DMS 273 (cell line): ENCODE measurements at regions not wholly inside any gene's neighbourhood (a gene's known extent, or its start where the extent isn't known, plus 50 kb on each side); places are given as distances from the start of the nearest gene placed in this dataset.
A peak's percentile ranks its signal among the peaks of the same experiment; 100 is the strongest.

Source experiments
- DNase-seq: peaks from one replicate; lab custom pipeline; 2025; ENCODE audit not compliant: unreplicated experiment; lab: John Stamatoyannopoulos, UW

GRCh38 chr9:90037146-90037797 lies 432.5 kb downstream of the GADD45G start:
- peak; percentile 7 for DNase-seq

- no peak for DNase-seq
Observed at GRCh38 chr9:90038763-90039162, 434.0 kb downstream of the GADD45G start.

GRCh38 chr9:90044263-90044662 lies 439.5 kb downstream of the GADD45G start:
- no peak for DNase-seq

GRCh38 chr9:90044710-90045151 lies 439.9 kb downstream of the GADD45G start:
- no peak for DNase-seq

- no peak for DNase-seq
Observed at GRCh38 chr9:90046317-90046861, 441.6 kb downstream of the GADD45G start.

GRCh38 chr9:90047828-90048227 lies 443.0 kb downstream of the GADD45G start:
- no peak for DNase-seq

GRCh38 chr9:90052366-90052765 lies 447.6 kb downstream of the GADD45G start:
- no peak for DNase-seq

GRCh38 chr9:90053027-90053426 lies 448.2 kb downstream of the GADD45G start:
- DNase-seq = peak; percentile 68

GRCh38 chr9:90054810-90055209 lies 450.0 kb downstream of the GADD45G start:
- no peak for DNase-seq

GRCh38 chr9:90055226-90055625 lies 450.4 kb downstream of the GADD45G start:
- DNase-seq = no peak

GRCh38 chr9:90057361-90057760 lies 452.5 kb downstream of the GADD45G start:
- DNase-seq = no peak

- no peak for DNase-seq
Observed at GRCh38 chr9:90058182-90058763, 453.5 kb downstream of the GADD45G start.

- no peak for DNase-seq
Observed at GRCh38 chr9:90059436-90059835, 454.6 kb downstream of the GADD45G start.

GRCh38 chr9:90060256-90060655 lies 455.4 kb downstream of the GADD45G start:
- DNase-seq = no peak

GRCh38 chr9:90061187-90061586 lies 456.4 kb downstream of the GADD45G start:
- no peak for DNase-seq

- peak; percentile 47 for DNase-seq
Observed at GRCh38 chr9:90062982-90063381, 458.2 kb downstream of the GADD45G start.

- DNase-seq = peak; percentile 6
Observed at GRCh38 chr9:90064248-90064647, 459.4 kb downstream of the GADD45G start.

GRCh38 chr9:90064971-90065370 lies 460.2 kb downstream of the GADD45G start:
- peak; percentile 29 for DNase-seq

GRCh38 chr9:90065851-90066250 lies 461.0 kb downstream of the GADD45G start:
- no peak for DNase-seq

GRCh38 chr9:90069085-90069484 lies 464.3 kb downstream of the GADD45G start:
- no peak for DNase-seq

GRCh38 chr9:90070056-90070455 lies 465.2 kb downstream of the GADD45G start:
- no peak for DNase-seq

- no peak for DNase-seq
Observed at GRCh38 chr9:90070469-90070868, 465.7 kb downstream of the GADD45G start.
